GM23338 (cell line): ENCODE measurements at regions not wholly inside any gene's neighbourhood (a gene's known extent, or its start where the extent isn't known, plus 50 kb on each side); places are given as distances from the start of the nearest gene placed in this dataset.

Experiments used
- ATAC-seq: fragments of 200-7000 bp; cut with Tn5 transposase; 3 replicates; pipeline ENCODE4 v1.9.1; 2020
- DNase-seq: peaks from one replicate; pipeline ENCODE4 v3.0.0-alpha.2; 2015; ENCODE audit warnings: low spot score
- H2AFZ ChIP-seq: fragments of 200-600 bp; sonication (generic); 2 replicates; pipeline ENCODE4 v1.8.0; 2016; ENCODE audit warnings: antibody characterized with exemption, mild to moderate bottlenecking, moderate library complexity
- H3F3A ChIP-seq: fragments of 200-600 bp; sonication (generic); replicated peaks from 2 replicates; pipeline ENCODE4 v1.8.0; 2017; ENCODE audit warnings: antibody characterized with exemption, mixed run types, low read depth
- H3K27ac ChIP-seq: fragments of 200-600 bp; sonication (generic); 2 replicates; pipeline ENCODE4 v1.6.1; 2016; ENCODE audit warnings: low read depth
- H3K27me3 ChIP-seq: fragments of 200-600 bp; sonication (generic); 2 replicates; pipeline ENCODE4 v1.8.0; 2016; ENCODE audit warnings: mild to moderate bottlenecking, mixed run types, moderate library complexity; ENCODE audit not compliant: insufficient read depth
- H3K36me3 ChIP-seq: fragments of 200-600 bp; sonication (generic); 2 replicates; pipeline ENCODE4 v1.8.0; 2016; ENCODE audit warnings: mild to moderate bottlenecking; ENCODE audit not compliant: insufficient read depth
- H3K4me1 ChIP-seq: fragments of 200-600 bp; sonication (generic); 2 replicates; pipeline ENCODE4 v1.8.0; 2016; ENCODE audit warnings: mild to moderate bottlenecking, moderate library complexity; ENCODE audit not compliant: insufficient read depth
- H3K4me2 ChIP-seq: fragments of 200-600 bp; sonication (generic); 2 replicates; pipeline ENCODE4 v1.7.1; 2017; ENCODE audit warnings: mixed run types
- H3K4me3 ChIP-seq: fragments of 200-600 bp; sonication (generic); 2 replicates; pipeline ENCODE4 v1.6.1; 2016; ENCODE audit warnings: mixed run types
- H3K79me2 ChIP-seq: fragments of 200-600 bp; sonication (generic); replicated peaks from 2 replicates; pipeline ENCODE4 v1.8.0; 2017; ENCODE audit warnings: mild to moderate bottlenecking; ENCODE audit not compliant: insufficient read depth
- H3K9me2 ChIP-seq: fragments of 200-600 bp; sonication (generic); 2 replicates; pipeline ENCODE4 v1.8.0; 2017; ENCODE audit not compliant: insufficient read depth
- H4K20me1 ChIP-seq: fragments of 200-600 bp; sonication (generic); replicated peaks from 2 replicates; pipeline ENCODE4 v1.8.0; 2017; ENCODE audit warnings: mild to moderate bottlenecking; ENCODE audit not compliant: insufficient read depth
- H3K27ac Mint-ChIP-seq: 2 replicates; pipeline ENCODE4 v1.8.0; 2020; ENCODE audit warnings: inconsistent platforms, mild to moderate bottlenecking, moderate library complexity, mixed read lengths
- H3K27me3 Mint-ChIP-seq: 3 replicates; pipeline ENCODE4 v1.8.0; 2022; ENCODE audit warnings: low read depth, mild to moderate bottlenecking, moderate library complexity, mixed read lengths, inconsistent platforms; ENCODE audit not compliant: insufficient read depth, poor library complexity
- H3K36me3 Mint-ChIP-seq: 3 replicates; pipeline ENCODE4 v1.8.0; 2021; ENCODE audit warnings: low read depth, mild to moderate bottlenecking, inconsistent platforms, moderate library complexity, mixed read lengths
- H3K4me1 Mint-ChIP-seq: 3 replicates; pipeline ENCODE4 v1.8.0; 2020; ENCODE audit warnings: mild to moderate bottlenecking, inconsistent platforms, mixed read lengths
- H3K4me3 Mint-ChIP-seq: 3 replicates; pipeline ENCODE4 v1.8.0; 2021; ENCODE audit warnings: moderate library complexity, mild to moderate bottlenecking, inconsistent platforms, mixed read lengths
- H3K9me3 Mint-ChIP-seq: 3 replicates; pipeline ENCODE4 v1.8.0; 2020; ENCODE audit warnings: moderate library complexity, mild to moderate bottlenecking, inconsistent platforms, mixed read lengths
- CTCF ChIP-seq, 2 experiments: fragments of 200-600 bp in 1 of 2; sonication (generic) in 1 of 2; conservative IDR thresholded peaks; 2 replicates each; pipeline versions ENCODE4 v1.5.1 to v1.6.1; 2016 to 2017; ENCODE audit warnings: antibody characterized with exemption in 2 of 2, low read depth in 2 of 2, mild to moderate bottlenecking in 2 of 2, moderate library complexity in 1 of 2
- ETS1 ChIP-seq: IDR thresholded peaks from 2 replicates; pipeline ENCODE4 v1.6.1; 2016; ENCODE audit warnings: antibody characterized with exemption
- EZH2phosphoT487 ChIP-seq: fragments of 200-600 bp; sonication (generic); IDR thresholded peaks from one replicate; pipeline ENCODE4 v1.8.1; 2018; ENCODE audit warnings: antibody characterized with exemption; ENCODE audit not compliant: unreplicated experiment
- JUNB ChIP-seq: IDR thresholded peaks from one replicate; pipeline ENCODE4 v1.6.1; 2016; ENCODE audit warnings: antibody characterized with exemption; ENCODE audit not compliant: unreplicated experiment
- POLR2AphosphoS5 ChIP-seq: IDR thresholded peaks from 2 replicates; pipeline ENCODE4 v1.6.1; 2016; ENCODE audit warnings: antibody characterized with exemption, low read depth
- REST ChIP-seq: IDR thresholded peaks from one replicate; pipeline ENCODE4 v1.6.1; 2018; ENCODE audit warnings: antibody characterized with exemption; ENCODE audit not compliant: unreplicated experiment
- STAT1 ChIP-seq: IDR thresholded peaks from one replicate; pipeline ENCODE4 v1.6.1; 2016; ENCODE audit warnings: antibody characterized with exemption; ENCODE audit not compliant: unreplicated experiment
- ZNF114 ChIP-seq: fragments of 250-450 bp; sonication (Bioruptor Pico); IDR thresholded peaks from 2 replicates; pipeline ENCODE4 v1.5.0; 2020; ENCODE audit warnings: mild to moderate bottlenecking, moderate library complexity
- ZNF462 ChIP-seq: fragments of 250-450 bp; sonication (Bioruptor Pico); IDR thresholded peaks from 2 replicates; pipeline ENCODE4 v1.5.0; 2020; ENCODE audit warnings: mild to moderate bottlenecking, moderate library complexity

GRCh38 chr16:86070971-86071370 lies 172.0 kb downstream of the IRF8 start:
- no peak overlapping the region for H3K4me3 ChIP-seq
- Mint-ChIP-seq H3K4me3 (no peak overlapping the region), H3K4me1 (peaks cover 22% of the 10 kb centered on the region), H3K27ac (no peak overlapping the region), H3K27me3 (peaks cover 15% of the 10 kb centered on the region), H3K36me3 (no peaks in the 10 kb centered on the region), H3K9me3 (no peaks in the 10 kb centered on the region)
- H3K4me2 ChIP-seq = no peak overlapping the region
- H3K4me1 ChIP-seq = no peaks in the 10 kb centered on the region
- ATAC-seq = no peak
- H2AFZ ChIP-seq = no peak overlapping the region; the same call in 1 of the 2 replicates
- H3K27me3 ChIP-seq = no peaks in the 10 kb centered on the region
- DNase-seq = no peak
- H3K36me3 ChIP-seq = no peaks in the 10 kb centered on the region
- no peaks in the 10 kb centered on the region for H3F3A ChIP-seq
- H4K20me1 ChIP-seq = no peaks in the 10 kb centered on the region
- TF ChIP-seq CTCF (conservative IDR thresholded peaks at IDR 0.05; ENCODE audit: low read depth in 2 of 2) (no peak), ZNF114 (CRISPR knock-in tag) (no peak), ZNF462 (CRISPR knock-in tag) (no peak), ETS1 (no peak), POLR2AphosphoS5 (no peak), REST (no peak), EZH2phosphoT487 (no peak), STAT1 (no peak), JUNB (no peak)
- no peaks in the 10 kb centered on the region for H3K9me2 ChIP-seq
- no peaks in the 10 kb centered on the region for H3K79me2 ChIP-seq
- no peak overlapping the region for H3K27ac ChIP-seq
